ENCODE measurements at regions not wholly inside any gene's neighbourhood (a gene's known extent, or its start where the extent isn't known, plus 50 kb on each side); places are given as distances from the start of the nearest gene placed in this dataset.

GRCh38 chr6:91633374-91634111 lies 1046.7 kb upstream of the MAP3K7 start:
- ATAC-seq (no peak), DNase-seq (no peak)
- Histone ChIP-seq H3K27me3 (no peaks in the 10 kb centered on the region), H3K4me1 (no peaks in the 10 kb centered on the region), H3K27ac (no peak overlapping the region), H3K36me3 (no peaks in the 10 kb centered on the region), H3K9me3 (no peaks in the 10 kb centered on the region), H3K4me3 (no peak overlapping the region)
- no peak for TF ChIP-seq CTCF (IDR thresholded peaks at IDR 0.05)
- intact Hi-C loops (cut with DNase I): no loop called here
- 72% methylated on average over 7 of the region's 8 CpGs for WGBS (ENCODE audit: insufficient coverage, low coverage, low lambda C conversion rate, missing lambda C conversion rate)

- Histone ChIP-seq H3K9me3 (no peaks in the 10 kb centered on the region), H3K4me3 (no peak overlapping the region), H3K36me3 (no peaks in the 10 kb centered on the region), H3K27me3 (no peaks in the 10 kb centered on the region), H3K27ac (no peak overlapping the region), H3K4me1 (no peaks in the 10 kb centered on the region)
- TF ChIP-seq CTCF (IDR thresholded peaks at IDR 0.05) (no peak), POLR2A (IDR thresholded peaks at IDR 0.05) (no peak)
- ATAC-seq (no peak), DNase-seq (no peak)
- intact Hi-C loops (cut with DNase I): no loop called here
- WGBS (ENCODE audit: insufficient coverage, low coverage, low lambda C conversion rate, missing lambda C conversion rate): 61% methylated on average over 3 of the region's 3 CpGs
Measured at GRCh38 chr6:91632308-91632707, 1045.4 kb upstream of the MAP3K7 start.

GRCh38 chr6:91631227-91631626 lies 1044.4 kb upstream of the MAP3K7 start:
- Histone ChIP-seq H3K27me3 (no peaks in the 10 kb centered on the region), H3K4me3 (no peak overlapping the region), H3K4me1 (no peaks in the 10 kb centered on the region), H3K36me3 (no peaks in the 10 kb centered on the region), H3K9me3 (no peaks in the 10 kb centered on the region), H3K27ac (no peak overlapping the region)
- WGBS (ENCODE audit: insufficient coverage, low coverage, low lambda C conversion rate, missing lambda C conversion rate): 62% methylated on average over 3 of the region's 3 CpGs
- intact Hi-C loops (cut with DNase I): no loop called here
- no peak for TF ChIP-seq POLR2A (IDR thresholded peaks at IDR 0.05)
- no peak for TF ChIP-seq CTCF (IDR thresholded peaks at IDR 0.05)
- ATAC-seq (no peak), DNase-seq (no peak)

- Histone ChIP-seq H3K27me3 (no peaks in the 10 kb centered on the region), H3K4me1 (no peaks in the 10 kb centered on the region), H3K27ac (no peak overlapping the region), H3K36me3 (no peaks in the 10 kb centered on the region), H3K4me3 (no peak overlapping the region), H3K9me3 (no peaks in the 10 kb centered on the region)
- 61% methylated on average over 3 of the region's 4 CpGs for WGBS (ENCODE audit: insufficient coverage, low coverage, low lambda C conversion rate, missing lambda C conversion rate)
- no peak for DNase-seq
- TF ChIP-seq CTCF (IDR thresholded peaks at IDR 0.05) (no peak), POLR2A (IDR thresholded peaks at IDR 0.05) (no peak)
- no peak for ATAC-seq
- intact Hi-C loops (cut with DNase I): no loop called here
Measured at GRCh38 chr6:91626911-91627310, 1040.0 kb upstream of the MAP3K7 start.

GRCh38 chr6:91613481-91613880 lies 1026.6 kb upstream of the MAP3K7 start:
- Histone ChIP-seq H3K4me3 (no peak overlapping the region), H3K9me3 (no peaks in the 10 kb centered on the region), H3K27me3 (no peaks in the 10 kb centered on the region), H3K27ac (no peak overlapping the region), H3K4me1 (no peaks in the 10 kb centered on the region), H3K36me3 (no peaks in the 10 kb centered on the region)
- TF ChIP-seq CTCF (IDR thresholded peaks at IDR 0.05): no peak
- TF ChIP-seq POLR2A (IDR thresholded peaks at IDR 0.05): no peak
- DNase-seq (no peak), ATAC-seq (no peak)
- intact Hi-C loops (cut with DNase I): no loop called here
